GM19043 (cell line): ENCODE measurements at regions not wholly inside any gene's neighbourhood (a gene's known extent, or its start where the extent isn't known, plus 50 kb on each side); places are given as distances from the start of the nearest gene placed in this dataset.
A peak's percentile ranks its signal among the peaks of the same experiment; 100 is the strongest.
"Not testable (repeated sequence)": the region's sequence is repeated elsewhere in the genome, so short reads cannot be mapped to it uniquely, and the experiment has no call there.

ENCODE experiments used
- ATAC-seq: cut with Tn5 transposase; IDR thresholded peaks from one replicate; pipeline ENCODE4 v1.9.1; 2021; ENCODE audit warnings: low read depth; ENCODE audit not compliant: unreplicated experiment

GRCh38 chr9:110130211-110130610, 77.7 kb downstream of the C9orf152 start:
- ATAC-seq, result no peak

DNA sequence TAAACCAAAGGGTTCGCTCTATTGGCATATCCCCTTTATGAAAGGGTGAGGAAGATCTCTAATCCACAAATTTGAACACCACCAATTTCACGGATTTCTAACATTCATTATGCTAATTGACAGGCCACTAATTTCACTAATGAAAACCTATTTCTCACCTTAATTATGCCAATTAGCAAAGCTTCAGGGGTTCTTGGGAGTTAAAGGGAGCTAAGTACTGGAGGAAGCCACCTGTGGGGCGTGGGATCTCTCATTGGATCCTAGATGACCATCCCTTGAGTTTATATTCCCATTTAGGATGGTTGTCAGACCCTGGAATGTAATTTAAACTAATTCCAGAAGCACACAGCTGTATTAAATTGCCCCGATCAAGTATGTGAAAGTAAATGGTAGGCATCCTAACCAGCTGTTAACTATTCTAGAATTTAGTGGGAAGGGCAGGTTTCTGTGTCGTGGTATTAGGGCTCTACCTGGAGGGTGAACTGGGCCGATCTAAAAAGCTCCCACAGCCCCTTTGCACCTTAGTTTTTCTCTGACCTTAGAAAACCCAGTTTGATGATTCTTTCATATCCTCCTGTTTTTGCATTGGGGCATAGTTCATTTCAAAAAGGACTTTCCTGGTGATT, 77.1 kb downstream of the C9orf152 start:
- no peak for ATAC-seq

DNA sequence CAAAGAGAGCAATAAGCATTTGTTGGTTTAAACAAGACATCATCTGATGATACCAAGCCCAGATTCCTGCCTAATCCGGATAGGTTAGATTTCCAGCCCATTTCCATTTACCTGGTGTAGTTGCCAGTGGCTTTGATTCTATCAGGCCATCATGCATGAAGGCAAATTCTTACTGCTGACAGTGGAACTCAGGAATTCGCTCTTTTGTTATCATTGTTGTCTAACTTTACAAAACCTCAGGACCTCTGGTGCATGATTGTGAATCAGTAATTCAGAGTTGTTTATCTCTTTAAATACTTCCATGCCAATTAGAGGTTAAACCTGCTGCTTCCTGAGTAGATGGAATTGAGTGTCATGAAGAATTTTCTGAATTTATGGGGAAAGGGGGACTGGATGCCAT, 76.5 kb downstream of the C9orf152 start:
- ATAC-seq, result no peak

- ATAC-seq, result not testable (repeated sequence)
Observed at GRCh38 chr9:110132531-110132930, 75.4 kb downstream of the C9orf152 start.

DNA sequence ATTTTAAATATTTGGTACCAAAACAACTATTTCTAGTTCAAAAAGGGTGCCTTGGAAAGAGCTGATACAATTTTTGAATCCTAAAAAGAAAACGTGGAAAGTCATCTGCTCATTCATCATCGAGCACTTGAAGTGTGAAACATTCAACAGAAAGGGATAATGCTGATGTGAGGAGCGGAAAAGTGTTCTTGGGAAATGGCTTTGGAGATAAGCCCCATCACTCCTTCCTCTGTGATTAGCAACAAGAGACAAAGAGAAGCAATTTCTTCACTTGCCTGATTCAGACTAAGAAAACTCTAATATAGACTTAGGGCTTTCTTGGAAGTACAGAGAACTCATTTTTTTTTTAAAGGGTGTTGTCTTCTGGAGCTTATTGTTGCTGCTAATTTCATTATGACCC, 74.9 kb downstream of the C9orf152 start:
- ATAC-seq, result no peak

GRCh38 chr9:110133608-110134210, 74.2 kb downstream of the C9orf152 start:
- ATAC-seq, result no peak

GRCh38 chr9:110135846-110136245, 72.1 kb downstream of the C9orf152 start:
- ATAC-seq, result no peak

GRCh38 chr9:110136802-110137201, 71.2 kb downstream of the C9orf152 start:
- no peak for ATAC-seq

DNA sequence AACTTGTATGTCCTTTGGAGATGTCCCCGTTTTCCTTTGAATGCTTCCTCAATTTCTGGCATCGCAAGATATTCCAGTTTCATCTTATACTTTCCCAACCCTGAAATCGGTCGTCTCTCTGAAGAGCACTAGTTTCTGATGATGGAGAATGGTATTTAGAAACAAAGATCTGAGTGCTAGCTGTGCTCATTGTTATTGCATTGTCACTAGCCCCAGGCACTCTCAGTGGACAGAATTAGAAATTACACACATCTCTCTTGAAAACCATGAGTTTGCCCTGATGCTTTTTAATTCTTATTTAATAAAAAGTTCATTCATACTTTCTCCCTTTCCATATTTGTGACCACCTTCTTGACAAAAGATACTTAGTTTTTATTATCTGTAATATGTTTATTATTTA, 67.7 kb downstream of the C9orf152 start:
- no peak for ATAC-seq

DNA sequence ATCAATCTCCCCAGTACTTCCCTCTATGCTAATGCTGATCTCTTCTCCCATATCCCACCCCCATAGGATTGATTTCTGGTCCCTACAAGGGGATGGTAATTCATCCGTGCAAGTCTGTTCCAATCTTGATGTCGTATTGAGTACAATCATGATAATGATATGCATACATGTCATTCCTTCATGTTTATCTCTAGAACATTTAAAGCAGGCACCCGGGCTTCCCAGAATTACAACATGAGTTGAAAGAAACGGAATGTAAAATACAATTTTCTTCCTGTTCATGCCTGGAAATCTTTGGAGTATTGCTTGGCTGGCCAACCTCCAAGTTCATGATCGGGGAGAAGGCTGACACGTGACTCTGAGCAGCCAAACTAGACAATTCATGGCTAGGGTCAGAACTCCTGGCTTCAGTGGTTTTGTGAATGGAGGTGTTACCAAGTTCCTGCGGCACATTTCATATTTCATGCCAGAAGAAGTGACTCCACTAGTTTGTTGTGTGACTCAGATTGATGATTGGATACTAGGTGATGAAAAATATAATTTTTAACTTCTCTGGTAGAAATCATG, 66.6 kb downstream of the C9orf152 start:
- ATAC-seq, result no peak

- no peak for ATAC-seq
Observed at GRCh38 chr9:110142253-110142652, 65.7 kb downstream of the C9orf152 start.

DNA sequence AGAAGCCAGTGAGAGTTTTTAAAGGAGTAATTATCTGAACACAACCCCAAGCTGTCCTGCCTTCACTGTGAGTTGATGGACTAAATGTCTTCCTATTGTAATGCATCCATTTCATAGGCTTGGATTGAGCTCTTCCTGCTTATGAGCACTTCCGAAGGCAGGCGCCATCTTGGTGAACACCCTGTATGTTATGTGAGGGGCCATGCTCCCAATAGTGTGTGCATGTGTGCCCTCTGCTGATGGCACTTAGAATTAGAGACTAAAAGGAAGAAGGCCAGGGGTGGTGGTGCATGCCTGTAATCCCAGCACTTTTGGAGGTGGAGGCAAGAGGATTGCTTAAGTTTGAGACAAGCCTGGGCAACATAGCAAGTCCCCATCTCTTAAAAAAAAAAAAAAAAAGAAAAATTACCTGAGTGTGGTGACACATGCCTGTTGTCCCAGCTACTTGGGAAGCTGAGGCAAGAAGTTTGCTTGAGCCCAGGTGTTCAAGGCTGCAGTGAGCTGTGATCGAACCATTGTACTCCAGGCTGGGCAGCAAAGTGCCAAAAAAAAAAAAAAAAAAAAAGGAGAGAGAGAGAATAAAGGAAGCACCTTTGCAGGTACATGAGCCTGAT, 65.0 kb downstream of the C9orf152 start:
- ATAC-seq, result no peak

DNA sequence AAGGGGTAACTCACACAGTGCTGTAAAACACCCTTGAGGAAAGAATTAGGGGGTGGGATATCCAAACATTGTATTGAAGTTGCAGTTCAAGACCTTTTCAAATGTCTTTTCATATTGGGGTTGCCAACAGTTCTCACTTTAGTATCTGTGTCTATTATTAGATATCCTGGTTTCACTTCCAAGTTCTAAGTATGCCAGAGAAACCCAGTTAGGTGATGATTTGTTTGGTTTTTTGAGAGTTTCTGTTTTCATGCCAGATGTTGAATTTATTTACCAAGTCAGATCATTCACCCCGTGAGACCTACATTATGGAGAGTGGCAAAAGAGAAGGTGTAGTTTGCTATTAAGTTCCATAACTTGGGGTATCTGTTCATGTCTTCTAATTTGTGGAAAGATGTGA, 64.5 kb downstream of the C9orf152 start:
- peak; percentile 42 for ATAC-seq

DNA sequence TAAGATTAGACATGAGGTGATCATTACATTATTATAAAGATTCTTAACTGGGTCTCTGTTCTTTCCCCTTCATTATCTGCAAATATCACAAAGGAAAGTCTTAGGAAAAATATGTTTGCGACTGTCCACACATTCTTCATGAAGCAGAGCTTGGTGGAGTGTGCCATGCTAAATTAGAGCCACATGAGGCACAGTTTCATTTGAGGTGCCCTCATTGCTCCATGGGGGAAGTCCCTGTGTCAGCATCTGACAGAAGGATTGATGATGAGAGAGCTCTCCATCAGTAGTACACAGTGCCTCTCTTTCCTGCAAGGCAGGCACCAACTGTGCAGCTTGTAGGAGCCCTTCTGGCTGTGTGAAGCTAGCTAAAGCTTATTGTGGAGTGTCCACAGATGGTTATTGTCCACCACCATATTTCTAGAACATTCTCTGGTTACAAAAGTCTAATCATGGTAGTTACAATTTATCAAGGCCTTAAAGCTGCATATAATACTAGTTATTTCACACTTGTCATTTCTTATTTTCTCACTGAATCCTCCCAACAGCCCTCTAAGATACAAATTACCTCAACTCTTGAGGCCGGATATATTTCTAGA, 63.9 kb downstream of the C9orf152 start:
- peak; percentile 39 for ATAC-seq

- no peak for ATAC-seq
Observed at GRCh38 chr9:110146373-110146772, 61.6 kb downstream of the C9orf152 start.

DNA sequence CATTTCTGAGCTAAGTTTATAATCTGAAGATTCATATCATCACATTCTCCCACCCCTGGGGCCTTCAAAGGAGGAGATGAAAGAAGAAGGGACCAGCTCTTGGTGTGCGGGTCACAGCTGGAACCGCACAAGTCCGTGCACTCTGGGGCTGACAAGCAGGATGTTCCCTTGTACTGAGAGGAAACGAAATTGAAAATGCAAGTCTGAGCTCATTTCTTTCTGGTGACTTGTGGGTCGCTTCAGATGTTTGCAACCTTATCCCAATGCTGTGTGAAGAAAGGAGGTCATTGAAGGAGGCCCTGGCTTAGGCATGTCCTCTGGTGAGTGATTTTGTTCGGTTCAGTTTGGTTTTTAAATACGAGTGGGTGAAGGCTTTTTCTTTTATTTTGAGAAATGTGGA, 59.6 kb downstream of the C9orf152 start:
- peak; percentile 72 for ATAC-seq

- ATAC-seq, result no peak
Observed at GRCh38 chr9:110148891-110149290, 59.1 kb downstream of the C9orf152 start.
